ENCODE measurements at regions not wholly inside any gene's neighbourhood (a gene's known extent, or its start where the extent isn't known, plus 50 kb on each side); places are given as distances from the start of the nearest gene placed in this dataset.

DNA sequence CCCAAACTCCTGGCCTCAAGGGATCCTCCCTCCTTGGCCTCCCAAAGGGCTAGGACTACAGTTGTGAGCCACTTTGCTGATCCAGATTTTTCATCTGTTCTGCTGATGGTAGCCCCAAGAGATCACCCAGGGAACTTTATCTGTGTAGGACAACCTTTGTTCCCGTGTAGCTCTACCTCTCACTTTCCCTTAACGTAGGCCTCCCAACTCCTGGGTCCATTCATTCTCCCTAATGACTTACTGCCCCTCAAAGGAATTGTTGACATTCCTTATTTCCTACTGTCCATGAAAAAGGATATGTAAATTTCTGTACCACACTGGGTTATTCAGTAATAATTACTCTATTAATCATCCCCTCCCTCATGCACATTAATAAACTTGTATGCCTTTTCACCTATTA lies 51.0 kb upstream of the PHF24 start:
- Histone ChIP-seq H3K4me1 (ENCODE audit: control insufficient read depth in 4 of 4, insufficient read depth in 4 of 4, low read length in 3 of 4) (no peaks in the 10 kb centered on the region), H3K27me3 (ENCODE audit: control insufficient read depth in 4 of 4, insufficient read depth in 4 of 4, low read length in 3 of 4) (no peaks in the 10 kb centered on the region), H3K36me3 (ENCODE audit: control insufficient read depth in 4 of 4, insufficient read depth in 3 of 4, low read depth in 1 of 4, low read length in 3 of 4) (no peaks in the 10 kb centered on the region), H3K4me3 (ENCODE audit: low read depth in 1 of 3, low read length in 3 of 3) (no peak overlapping the region), H3K9me3 (ENCODE audit: control insufficient read depth in 4 of 4, low read length in 3 of 4) (no peaks in the 10 kb centered on the region), H3K27ac (ENCODE audit: low read depth in 1 of 2, low read length in 2 of 2) (no peak overlapping the region), H3K9ac (ENCODE audit: low read depth in 1 of 2, low read length in 2 of 2) (no peak overlapping the region)
- WGBS = 89% methylated on average over 2 of the region's 2 CpGs
- DNase-seq (ENCODE audit: low spot score) = no peak
- TF ChIP-seq HNF4A (conservative IDR thresholded peaks at IDR 0.05) (no peak), YY1 (IDR thresholded peaks at IDR 0.05) (no peak), JUND (IDR thresholded peaks at IDR 0.05) (no peak), GABPA (IDR thresholded peaks at IDR 0.05 in 1 of 2, conservative IDR thresholded peaks at IDR 0.05 in 1 of 2) (no peak)
- TF ChIP-seq, protein P1, sequence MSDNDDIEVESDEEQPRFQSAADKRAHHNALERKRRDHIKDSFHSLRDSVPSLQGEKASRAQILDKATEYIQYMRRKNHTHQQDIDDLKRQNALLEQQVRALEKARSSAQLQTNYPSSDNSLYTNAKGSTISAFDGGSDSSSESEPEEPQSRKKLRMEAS (IDR thresholded peaks at IDR 0.05) = no peak
- TF ChIP-seq, protein P2, sequence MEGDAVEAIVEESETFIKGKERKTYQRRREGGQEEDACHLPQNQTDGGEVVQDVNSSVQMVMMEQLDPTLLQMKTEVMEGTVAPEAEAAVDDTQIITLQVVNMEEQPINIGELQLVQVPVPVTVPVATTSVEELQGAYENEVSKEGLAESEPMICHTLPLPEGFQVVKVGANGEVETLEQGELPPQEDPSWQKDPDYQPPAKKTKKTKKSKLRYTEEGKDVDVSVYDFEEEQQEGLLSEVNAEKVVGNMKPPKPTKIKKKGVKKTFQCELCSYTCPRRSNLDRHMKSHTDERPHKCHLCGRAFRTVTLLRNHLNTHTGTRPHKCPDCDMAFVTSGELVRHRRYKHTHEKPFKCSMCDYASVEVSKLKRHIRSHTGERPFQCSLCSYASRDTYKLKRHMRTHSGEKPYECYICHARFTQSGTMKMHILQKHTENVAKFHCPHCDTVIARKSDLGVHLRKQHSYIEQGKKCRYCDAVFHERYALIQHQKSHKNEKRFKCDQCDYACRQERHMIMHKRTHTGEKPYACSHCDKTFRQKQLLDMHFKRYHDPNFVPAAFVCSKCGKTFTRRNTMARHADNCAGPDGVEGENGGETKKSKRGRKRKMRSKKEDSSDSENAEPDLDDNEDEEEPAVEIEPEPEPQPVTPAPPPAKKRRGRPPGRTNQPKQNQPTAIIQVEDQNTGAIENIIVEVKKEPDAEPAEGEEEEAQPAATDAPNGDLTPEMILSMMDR (IDR thresholded peaks at IDR 0.05; ENCODE audit: low read depth, low read length, missing input control) = no peak

DNA sequence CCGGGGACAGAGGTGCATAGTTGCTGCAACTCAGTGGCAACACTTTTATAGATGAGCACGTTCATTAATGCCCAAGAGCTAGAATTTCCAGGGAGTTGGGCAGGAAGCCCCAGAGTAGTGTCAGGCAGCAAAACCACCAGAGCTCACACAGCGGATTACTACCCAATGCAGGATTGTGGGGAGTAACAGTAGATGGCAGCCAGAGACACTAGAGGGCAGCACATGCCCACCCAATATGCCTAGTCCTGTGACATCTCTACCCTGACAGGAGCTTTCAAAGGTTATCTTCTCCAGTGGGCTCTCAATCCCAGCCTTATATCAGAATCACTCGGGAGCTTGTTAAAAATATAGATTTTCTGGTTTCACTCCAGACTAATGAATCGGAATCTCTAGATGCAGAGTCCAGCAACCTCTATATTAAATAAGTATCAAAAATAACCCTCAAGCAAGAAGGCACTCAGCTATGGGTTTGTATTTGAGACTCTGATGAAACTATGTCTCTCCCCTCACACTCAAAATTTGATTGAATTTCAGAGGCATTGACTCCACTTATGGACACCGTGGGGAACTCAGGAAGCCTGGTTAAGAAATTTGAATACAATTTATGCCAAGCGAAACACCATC lies 58.4 kb upstream of the PHF24 start:
- H3K4me1 ChIP-seq (ENCODE audit: control insufficient read depth in 4 of 4, insufficient read depth in 4 of 4, low read length in 3 of 4) = no peaks in the 10 kb centered on the region
- H3K9ac ChIP-seq (ENCODE audit: low read depth in 1 of 2, low read length in 2 of 2) = no peak overlapping the region
- no peaks in the 10 kb centered on the region for H3K9me3 ChIP-seq (ENCODE audit: control insufficient read depth in 4 of 4, low read length in 3 of 4)
- H3K27ac ChIP-seq (ENCODE audit: low read depth in 1 of 2, low read length in 2 of 2) = no peak overlapping the region
- H3K4me3 ChIP-seq (ENCODE audit: low read depth in 1 of 3, low read length in 3 of 3) = no peak overlapping the region
- peaks cover 0 to 5% (median 0%) of the 10 kb centered on the region in 4 donors for H3K27me3 ChIP-seq (ENCODE audit: control insufficient read depth in 4 of 4, insufficient read depth in 4 of 4, low read length in 3 of 4)
- TF ChIP-seq RAD21 (IDR thresholded peaks at IDR 0.05) (peak; percentile 96), NR2F2 (IDR thresholded peaks at IDR 0.05) (no peak), SP1 (IDR thresholded peaks at IDR 0.05) (no peak), RXRA (IDR thresholded peaks at IDR 0.05) (no peak), FOXA2 (IDR thresholded peaks at IDR 0.05) (no peak), JUND (IDR thresholded peaks at IDR 0.05) (no peak), TAF1 (conservative IDR thresholded peaks at IDR 0.05) (no peak), FOXA1 (IDR thresholded peaks at IDR 0.05) (no peak)
- TF ChIP-seq, protein P3, sequence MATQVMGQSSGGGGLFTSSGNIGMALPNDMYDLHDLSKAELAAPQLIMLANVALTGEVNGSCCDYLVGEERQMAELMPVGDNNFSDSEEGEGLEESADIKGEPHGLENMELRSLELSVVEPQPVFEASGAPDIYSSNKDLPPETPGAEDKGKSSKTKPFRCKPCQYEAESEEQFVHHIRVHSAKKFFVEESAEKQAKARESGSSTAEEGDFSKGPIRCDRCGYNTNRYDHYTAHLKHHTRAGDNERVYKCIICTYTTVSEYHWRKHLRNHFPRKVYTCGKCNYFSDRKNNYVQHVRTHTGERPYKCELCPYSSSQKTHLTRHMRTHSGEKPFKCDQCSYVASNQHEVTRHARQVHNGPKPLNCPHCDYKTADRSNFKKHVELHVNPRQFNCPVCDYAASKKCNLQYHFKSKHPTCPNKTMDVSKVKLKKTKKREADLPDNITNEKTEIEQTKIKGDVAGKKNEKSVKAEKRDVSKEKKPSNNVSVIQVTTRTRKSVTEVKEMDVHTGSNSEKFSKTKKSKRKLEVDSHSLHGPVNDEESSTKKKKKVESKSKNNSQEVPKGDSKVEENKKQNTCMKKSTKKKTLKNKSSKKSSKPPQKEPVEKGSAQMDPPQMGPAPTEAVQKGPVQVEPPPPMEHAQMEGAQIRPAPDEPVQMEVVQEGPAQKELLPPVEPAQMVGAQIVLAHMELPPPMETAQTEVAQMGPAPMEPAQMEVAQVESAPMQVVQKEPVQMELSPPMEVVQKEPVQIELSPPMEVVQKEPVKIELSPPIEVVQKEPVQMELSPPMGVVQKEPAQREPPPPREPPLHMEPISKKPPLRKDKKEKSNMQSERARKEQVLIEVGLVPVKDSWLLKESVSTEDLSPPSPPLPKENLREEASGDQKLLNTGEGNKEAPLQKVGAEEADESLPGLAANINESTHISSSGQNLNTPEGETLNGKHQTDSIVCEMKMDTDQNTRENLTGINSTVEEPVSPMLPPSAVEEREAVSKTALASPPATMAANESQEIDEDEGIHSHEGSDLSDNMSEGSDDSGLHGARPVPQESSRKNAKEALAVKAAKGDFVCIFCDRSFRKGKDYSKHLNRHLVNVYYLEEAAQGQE (IDR thresholded peaks at IDR 0.05) = no peak
- TF ChIP-seq, protein P2 (IDR thresholded peaks at IDR 0.05; ENCODE audit: low read depth, low read length, missing input control) = peak; percentile 92
- TF ChIP-seq, protein P4, sequence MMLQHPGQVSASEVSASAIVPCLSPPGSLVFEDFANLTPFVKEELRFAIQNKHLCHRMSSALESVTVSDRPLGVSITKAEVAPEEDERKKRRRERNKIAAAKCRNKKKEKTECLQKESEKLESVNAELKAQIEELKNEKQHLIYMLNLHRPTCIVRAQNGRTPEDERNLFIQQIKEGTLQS (IDR thresholded peaks at IDR 0.05) = no peak
- TF ChIP-seq, protein P1 (IDR thresholded peaks at IDR 0.05) = no peak
- TF ChIP-seq, protein P5, sequence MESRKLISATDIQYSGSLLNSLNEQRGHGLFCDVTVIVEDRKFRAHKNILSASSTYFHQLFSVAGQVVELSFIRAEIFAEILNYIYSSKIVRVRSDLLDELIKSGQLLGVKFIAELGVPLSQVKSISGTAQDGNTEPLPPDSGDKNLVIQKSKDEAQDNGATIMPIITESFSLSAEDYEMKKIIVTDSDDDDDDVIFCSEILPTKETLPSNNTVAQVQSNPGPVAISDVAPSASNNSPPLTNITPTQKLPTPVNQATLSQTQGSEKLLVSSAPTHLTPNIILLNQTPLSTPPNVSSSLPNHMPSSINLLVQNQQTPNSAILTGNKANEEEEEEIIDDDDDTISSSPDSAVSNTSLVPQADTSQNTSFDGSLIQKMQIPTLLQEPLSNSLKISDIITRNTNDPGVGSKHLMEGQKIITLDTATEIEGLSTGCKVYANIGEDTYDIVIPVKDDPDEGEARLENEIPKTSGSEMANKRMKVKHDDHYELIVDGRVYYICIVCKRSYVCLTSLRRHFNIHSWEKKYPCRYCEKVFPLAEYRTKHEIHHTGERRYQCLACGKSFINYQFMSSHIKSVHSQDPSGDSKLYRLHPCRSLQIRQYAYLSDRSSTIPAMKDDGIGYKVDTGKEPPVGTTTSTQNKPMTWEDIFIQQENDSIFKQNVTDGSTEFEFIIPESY (IDR thresholded peaks at IDR 0.05) = no peak
- H3K36me3 ChIP-seq (ENCODE audit: control insufficient read depth in 4 of 4, insufficient read depth in 3 of 4, low read depth in 1 of 4, low read length in 3 of 4) = no peaks in the 10 kb centered on the region
- peak; percentile 77 for DNase-seq (ENCODE audit: low spot score)
- 28% methylated on average over 7 of the region's 7 CpGs for WGBS

Data from liver (tissue), 8 donors.